Heart right ventricle (tissue), 16 donors: ENCODE measurements at regions not wholly inside any gene's neighbourhood (a gene's known extent, or its start where the extent isn't known, plus 50 kb on each side); places are given as distances from the start of the nearest gene placed in this dataset.

Experiments
- ATAC-seq, 8 donors: fragments of 200-7000 bp; cut with Tn5 transposase; one replicate each; pipeline ENCODE4 v1.9.1; 2020; ENCODE audit warnings: mild to moderate bottlenecking in 8 of 8, moderate library complexity in 8 of 8, moderate number of reproducible peaks in 1 of 8
- DNase-seq, 2 donors: peaks; one replicate each; pipeline ENCODE4 v3.0.0-alpha.2; 2020
- H3K27ac ChIP-seq, 10 donors: fragments of 200-600 bp; sonication (generic) in 2 of 10; one replicate each; pipeline versions ENCODE4 v1.5.0 to v1.8.0; 2020 to 2022; ENCODE audit warnings: mild to moderate bottlenecking in 3 of 10
- H3K27me3 ChIP-seq, 7 donors: fragments of 200-600 bp; one replicate each; pipeline ENCODE4 v1.8.0; 2021 to 2022; ENCODE audit warnings: mild to moderate bottlenecking in 2 of 7
- H3K36me3 ChIP-seq, 9 donors: fragments of 200-600 bp; sonication (generic) in 1 of 9; one replicate each; pipeline versions ENCODE4 v1.5.0 to v1.8.0; 2020 to 2022; ENCODE audit warnings: mild to moderate bottlenecking in 2 of 9
- H3K4me1 ChIP-seq, 9 donors: fragments of 200-600 bp; sonication (generic) in 1 of 9; one replicate each; pipeline versions ENCODE4 v1.5.0 to v1.8.0; 2020 to 2022; ENCODE audit warnings: mild to moderate bottlenecking in 4 of 9
- H3K4me3 ChIP-seq, 10 donors: fragments of 200-600 bp; sonication (generic) in 2 of 10; one replicate each; pipeline versions ENCODE4 v1.5.0 to v1.8.0; 2020 to 2022; ENCODE audit warnings: mild to moderate bottlenecking in 7 of 10, moderate library complexity in 2 of 10
- H3K9me3 ChIP-seq, 11 donors: fragments of 200-600 bp in 10 of 11; sonication (generic) in 2 of 11; one replicate each; pipeline versions ENCODE4 v1.5.0 to v1.8.0; 2013 to 2022; ENCODE audit warnings: mild to moderate bottlenecking in 2 of 11, control low read depth in 1 of 11, moderate library complexity in 1 of 11
- CTCF ChIP-seq, 9 donors: fragments of 200-600 bp; sonication (generic) in 2 of 9; IDR thresholded peaks; one replicate each; pipeline versions ENCODE4 v1.5.0 to v1.8.0; 2021 to 2022; ENCODE audit warnings: antibody characterized with exemption in 9 of 9, mild to moderate bottlenecking in 5 of 9, moderate library complexity in 1 of 9
- WGBS, 2 donors: extraction: QIAGEN DNeasy Blood & Tissue Kit; methylation state at CpG; one replicate each; pipeline ENCODE4 v1.1.7; 2013; ENCODE audit warnings: inconsistent platforms in 1 of 2; 5-methylcytosine and 5-hydroxymethylcytosine counted together
- intact Hi-C, 10 donors: fragments of 100-400 bp; cut with DNase I; formaldehyde crosslinking; loops; one replicate each; pipeline versions ENCODE4 v1.11.1 to v1.14.2; 2022
- donor health status: Arrhythmogenic right ventricular cardiomyopathy.
- donor health status: ischemic (EF 13 %, LVEDD 7.1; RV severe dilation, severe dysfunction).
- donor health status: healthy with polysubstance abuse.
- donor health status: DM: no; HTN: yes; CAD: no.
- donor health status: DM: no; HTN: no; CAD: no.
- donor health status: ischemic (EF 25% LVEDD 6.9; RV normal size, moderate dysfunction).
- donor health status: ischemic (EF 25% LVEDD 5.7; RV mildly dilated, moderate dysfunction).
- donor health status: healthy.
- donor health status: DM: yes; HTN: yes; CAD: no.
- donor health status: Ischemic cardiomyopathy.
- donor health status: ischemic (EF 35%, LVEDD 5.7; RV mildly dilated, moderate dysfunction).
- donor health status: nonischemic (EF 11% LVEDD 7.7; RV severe dilation, severe dysfunction).
- donor health status: DM: yes; HTN: yes; CAD: no.
- donor health status: PGD.
- donor health status: ischemic (EF 29% LVEDD 5.4; RV normal size, mild dysfunction).
- donor health status: nonischemic (EF 23%, LVEDD 6.1; RV moderate dilation, normal function).

GRCh38 chr21:38651570-38651969 lies 153.3 kb upstream of the ERG start:
- TF ChIP-seq CTCF (IDR thresholded peaks at IDR 0.05): no peak
- intact Hi-C loops: no loop called here
- 70 to 78% methylated on average over 6 of the region's 6 CpGs for WGBS, 2 donors
- no peak overlapping the region for H3K4me3 ChIP-seq
- H3K27ac ChIP-seq: no peak overlapping the region
- H3K36me3 ChIP-seq: no peaks in the 10 kb centered on the region
- peaks cover 0 to 46% (median 15%) of the 10 kb centered on the region in 7 donors for H3K27me3 ChIP-seq
- H3K4me1 ChIP-seq: no peaks in the 10 kb centered on the region
- DNase-seq (no peak), ATAC-seq (no peak)
- no peaks in the 10 kb centered on the region for H3K9me3 ChIP-seq

- intact Hi-C loops: no loop called here
- Histone ChIP-seq H3K27ac (no peak overlapping the region), H3K9me3 (no peaks in the 10 kb centered on the region), H3K4me3 (no peak overlapping the region), H3K4me1 (no peaks in the 10 kb centered on the region), H3K27me3 (peaks cover 0 to 46% (median 22%) of the 10 kb centered on the region in 7 donors), H3K36me3 (no peaks in the 10 kb centered on the region)
- ATAC-seq: no peak
- TF ChIP-seq CTCF (IDR thresholded peaks at IDR 0.05): no peak
- 88 to 93% methylated on average over 6 of the region's 6 CpGs for WGBS, 2 donors
- no peak for DNase-seq
These were observed 153.3 kb upstream of the ETS2 start for GRCh38 chr21:38652396-38652795.

- whole genome bisulfite sequencing, 2 donors: 91 to 93% methylated on average over 1 of the region's 1 CpG
- Histone ChIP-seq H3K27me3 (peaks cover 3 to 58% (median 37%) of the 10 kb centered on the region in 7 donors), H3K4me1 (no peaks in the 10 kb centered on the region), H3K9me3 (no peaks in the 10 kb centered on the region), H3K36me3 (no peaks in the 10 kb centered on the region), H3K27ac (no peak overlapping the region), H3K4me3 (no peak overlapping the region)
- DNase-seq (no peak), ATAC-seq (no peak)
- intact Hi-C loops: no loop called here
- no peak for TF ChIP-seq CTCF (IDR thresholded peaks at IDR 0.05)
These were observed 151.1 kb upstream of the ETS2 start for GRCh38 chr21:38654580-38654979.

- peaks cover 0 to 17% (median 9%) of the 10 kb centered on the region in 9 donors for H3K4me1 ChIP-seq
- TF ChIP-seq CTCF (IDR thresholded peaks at IDR 0.05): no peak
- no peak for DNase-seq
- 76% methylated on average over 4 of the region's 4 CpGs for WGBS, 2 donors
- peaks cover 12 to 87% (median 57%) of the 10 kb centered on the region in 7 donors for H3K27me3 ChIP-seq
- intact Hi-C loops: no loop called here
- ATAC-seq: no peak
- no peaks in the 10 kb centered on the region for H3K9me3 ChIP-seq
- H3K4me3 ChIP-seq: no peak overlapping the region
- no peaks in the 10 kb centered on the region for H3K36me3 ChIP-seq
- H3K27ac ChIP-seq: no peak overlapping the region
These were observed 147.2 kb upstream of the ETS2 start for GRCh38 chr21:38658511-38658910.
